Stimulated activated CD4-positive, alpha-beta T cell treated with anti-CD3 and anti-CD28 coated beads, Interleukin-1b, Interleukin-23, amount 100 ng/mL, for 24 hours (primary cell): ENCODE measurements at regions not wholly inside any gene's neighbourhood (a gene's known extent, or its start where the extent isn't known, plus 50 kb on each side); places are given as distances from the start of the nearest gene placed in this dataset.
A peak's percentile ranks its signal among the peaks of the same experiment; 100 is the strongest.
"Not testable (repeated sequence)": the region's sequence is repeated elsewhere in the genome, so short reads cannot be mapped to it uniquely, and the experiment has no call there.

Experiments
- DNase-seq, 4 experiments: peaks; one replicate each; pipeline ENCODE4 v3.0.0-alpha.2; 2020; ENCODE audit warnings: low read depth in 4 of 4, low spot score in 1 of 4

- no peak for DNase-seq
Observed at GRCh38 chrX:101823236-101823635, 108.6 kb downstream of the ZMAT1 start.

- DNase-seq = not testable (repeated sequence)
Observed at GRCh38 chrX:101817739-101818138, 114.1 kb downstream of the ZMAT1 start.

- no peak for DNase-seq
Observed at GRCh38 chrX:101813200-101813599, 118.6 kb downstream of the ZMAT1 start.

- no peak for DNase-seq
Observed at GRCh38 chrX:101803451-101803850, 128.4 kb downstream of the ZMAT1 start.

- DNase-seq = peak; percentile 59 to 82 (median 66)
Observed at GRCh38 chrX:101799387-101799786, 132.4 kb downstream of the ZMAT1 start.

- no peak for DNase-seq
Observed at GRCh38 chrX:101787934-101788333, 128.3 kb upstream of the ARMCX2 start.

- no peak for DNase-seq
Observed at GRCh38 chrX:101785142-101785541, 125.5 kb upstream of the ARMCX2 start.

- DNase-seq = not testable (repeated sequence)
Observed at GRCh38 chrX:101780421-101780820, 120.8 kb upstream of the ARMCX2 start.

- no peak for DNase-seq
Observed at GRCh38 chrX:101774340-101774739, 114.7 kb upstream of the ARMCX2 start.

- no peak for DNase-seq
Observed at GRCh38 chrX:101764538-101764937, 104.9 kb upstream of the ARMCX2 start.

GRCh38 chrX:101759000-101759399 lies 99.3 kb upstream of the ARMCX2 start:
- peak in 1 of 4 experiments; percentile 1 for DNase-seq

- DNase-seq = no peak
Observed at GRCh38 chrX:101750744-101751143, 91.1 kb upstream of the ARMCX2 start.

GRCh38 chrX:101749436-101749835 lies 89.8 kb upstream of the ARMCX2 start:
- no peak for DNase-seq

GRCh38 chrX:101745046-101745445 lies 85.4 kb upstream of the ARMCX2 start:
- DNase-seq = no peak

GRCh38 chrX:101744085-101744484 lies 84.4 kb upstream of the ARMCX2 start:
- no peak for DNase-seq

- no peak for DNase-seq
Observed at GRCh38 chrX:101740642-101741041, 81.0 kb upstream of the ARMCX2 start.

GRCh38 chrX:101738867-101739266 lies 79.2 kb upstream of the ARMCX2 start:
- DNase-seq = not testable (repeated sequence)

- not testable (repeated sequence) for DNase-seq
Observed at GRCh38 chrX:101738411-101738810, 78.8 kb upstream of the ARMCX2 start.

- no peak for DNase-seq
Observed at GRCh38 chrX:101736651-101737050, 77.0 kb upstream of the ARMCX2 start.

GRCh38 chrX:101732870-101733269 lies 73.2 kb upstream of the ARMCX2 start:
- no peak for DNase-seq

GRCh38 chrX:101729986-101730385 lies 70.3 kb upstream of the ARMCX2 start:
- DNase-seq = no peak
